Bronchial epithelial cell (primary cell): ENCODE measurements at regions not wholly inside any gene's neighbourhood (a gene's known extent, or its start where the extent isn't known, plus 50 kb on each side); places are given as distances from the start of the nearest gene placed in this dataset.

Source experiments
- DNase-seq: peaks from one replicate; pipeline ENCODE4 v3.0.0-alpha.2; 2010; ENCODE audit warnings: low read depth
- FAIRE-seq: peaks from 2 replicates; lab custom pipeline; 2011; peaks lifted over from hg19 to GRCh38; lab: Jason Lieb, UNC
- H3K27me3 ChIP-seq: 2 replicates; pipeline ENCODE4 v1.5.1; 2011; ENCODE audit warnings: low read length; ENCODE audit not compliant: control insufficient read depth, insufficient read depth
- H3K36me3 ChIP-seq: 2 replicates; pipeline ENCODE4 v1.5.1; 2011; ENCODE audit warnings: low read length; ENCODE audit not compliant: control insufficient read depth, insufficient read depth
- H3K4me3 ChIP-seq: 2 replicates; pipeline ENCODE4 v1.5.1; 2011; ENCODE audit warnings: mild to moderate bottlenecking, low read depth, low read length, control low read depth
- TF ChIP-seq, protein P1 (sequence below): IDR thresholded peaks from 2 replicates; pipeline ENCODE4 v1.5.1; 2011; ENCODE audit warnings: mild to moderate bottlenecking, moderate library complexity, low read length, control low read depth, inconsistent platforms; ENCODE audit not compliant: insufficient read depth, severe bottlenecking

DNA sequence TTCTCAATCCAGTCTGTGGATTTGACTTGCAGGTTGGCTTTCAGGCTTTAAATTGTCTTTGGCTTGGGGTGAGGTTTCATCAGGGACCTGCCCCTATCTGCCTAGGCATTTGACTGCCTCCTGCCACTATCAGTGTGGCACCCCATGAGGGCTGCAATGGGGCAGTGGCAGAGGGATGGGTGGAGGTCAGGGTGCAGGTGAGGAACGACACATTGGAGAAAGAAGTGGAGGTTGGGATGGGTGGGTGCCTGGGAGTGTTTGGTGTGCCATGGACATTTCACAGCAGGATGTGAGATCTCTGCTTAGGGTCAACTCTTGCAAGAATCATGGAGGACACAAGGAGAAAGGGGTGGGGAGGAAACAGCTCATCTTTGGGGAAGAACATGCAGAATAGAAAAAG lies 625.1 kb downstream of the PTPRU start:
- DNase-seq (no peak), FAIRE-seq (no peak)
- TF ChIP-seq, protein P1, sequence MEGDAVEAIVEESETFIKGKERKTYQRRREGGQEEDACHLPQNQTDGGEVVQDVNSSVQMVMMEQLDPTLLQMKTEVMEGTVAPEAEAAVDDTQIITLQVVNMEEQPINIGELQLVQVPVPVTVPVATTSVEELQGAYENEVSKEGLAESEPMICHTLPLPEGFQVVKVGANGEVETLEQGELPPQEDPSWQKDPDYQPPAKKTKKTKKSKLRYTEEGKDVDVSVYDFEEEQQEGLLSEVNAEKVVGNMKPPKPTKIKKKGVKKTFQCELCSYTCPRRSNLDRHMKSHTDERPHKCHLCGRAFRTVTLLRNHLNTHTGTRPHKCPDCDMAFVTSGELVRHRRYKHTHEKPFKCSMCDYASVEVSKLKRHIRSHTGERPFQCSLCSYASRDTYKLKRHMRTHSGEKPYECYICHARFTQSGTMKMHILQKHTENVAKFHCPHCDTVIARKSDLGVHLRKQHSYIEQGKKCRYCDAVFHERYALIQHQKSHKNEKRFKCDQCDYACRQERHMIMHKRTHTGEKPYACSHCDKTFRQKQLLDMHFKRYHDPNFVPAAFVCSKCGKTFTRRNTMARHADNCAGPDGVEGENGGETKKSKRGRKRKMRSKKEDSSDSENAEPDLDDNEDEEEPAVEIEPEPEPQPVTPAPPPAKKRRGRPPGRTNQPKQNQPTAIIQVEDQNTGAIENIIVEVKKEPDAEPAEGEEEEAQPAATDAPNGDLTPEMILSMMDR = no peak
- H3K36me3 ChIP-seq = no peaks in the 10 kb centered on the region
- H3K27me3 ChIP-seq = no peaks in the 10 kb centered on the region
- no peak overlapping the region for H3K4me3 ChIP-seq

DNA sequence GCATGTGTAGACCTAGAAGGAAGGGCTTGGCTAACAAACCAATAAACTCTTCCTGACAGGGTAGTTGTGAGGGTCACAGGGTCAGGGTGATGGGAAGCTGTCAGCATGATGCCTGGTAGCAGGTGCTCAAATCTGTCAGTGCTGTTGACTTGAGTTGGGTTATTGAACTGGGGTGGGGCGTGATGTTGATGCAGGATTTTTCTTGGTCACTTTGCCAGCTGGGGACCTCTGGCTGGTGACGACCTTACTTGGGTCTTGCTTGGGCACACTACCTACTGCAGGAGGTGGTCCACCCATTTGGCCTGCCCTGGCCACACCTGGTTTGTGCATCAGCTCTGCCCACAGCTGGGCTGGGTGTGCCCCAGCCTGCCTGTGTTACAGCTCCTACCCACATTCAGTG lies 624.4 kb downstream of the PTPRU start:
- no peaks in the 10 kb centered on the region for H3K36me3 ChIP-seq
- TF ChIP-seq, protein P1 = no peak
- no peaks in the 10 kb centered on the region for H3K27me3 ChIP-seq
- no peak overlapping the region for H3K4me3 ChIP-seq
- FAIRE-seq (peak; percentile 18), DNase-seq (no peak)

DNA sequence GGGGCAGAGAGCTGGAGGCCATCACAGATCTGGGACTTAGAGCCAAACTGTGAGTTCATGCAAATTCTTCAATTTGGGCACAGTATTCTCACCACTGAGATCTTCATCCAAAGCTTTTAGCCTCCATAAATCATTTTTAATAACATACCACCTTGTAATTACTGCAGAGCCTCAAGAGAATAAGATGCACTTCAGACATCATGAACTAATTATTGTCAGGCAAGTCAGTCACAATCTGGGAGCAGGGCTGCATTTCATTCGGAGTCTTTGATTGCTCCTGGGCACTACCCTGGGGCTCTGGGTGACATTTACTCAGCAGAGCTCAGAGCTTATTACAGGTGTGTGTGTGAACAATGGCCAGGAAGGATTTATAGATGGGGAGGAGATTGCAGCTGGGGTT lies 623.7 kb downstream of the PTPRU start:
- Histone ChIP-seq H3K27me3 (no peaks in the 10 kb centered on the region), H3K36me3 (no peaks in the 10 kb centered on the region), H3K4me3 (no peak overlapping the region)
- FAIRE-seq (no peak), DNase-seq (no peak)
- TF ChIP-seq, protein P1 = no peak

DNA sequence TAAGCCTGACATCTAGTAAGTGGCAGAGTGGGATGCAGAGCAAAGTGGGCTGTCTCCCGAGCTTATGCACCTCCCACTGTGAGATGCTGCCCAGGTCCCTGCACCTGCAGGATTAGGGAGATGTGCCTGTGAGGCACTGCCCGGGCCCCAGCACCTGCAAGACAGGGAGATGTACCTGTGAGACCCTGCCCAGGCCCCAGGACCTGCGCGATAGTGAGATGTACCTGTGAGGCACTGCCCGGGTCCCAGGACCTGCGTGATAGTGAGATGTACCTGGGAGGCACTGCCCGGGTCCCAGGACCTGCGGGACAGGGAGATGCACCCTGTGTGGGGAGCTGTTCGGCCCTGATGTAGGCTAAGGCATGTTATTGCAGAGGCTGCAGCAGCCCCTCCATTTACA lies 622.8 kb downstream of the PTPRU start:
- FAIRE-seq (no peak), DNase-seq (no peak)
- TF ChIP-seq, protein P1 = no peak
- Histone ChIP-seq H3K27me3 (no peaks in the 10 kb centered on the region), H3K36me3 (no peaks in the 10 kb centered on the region), H3K4me3 (no peak overlapping the region)

DNA sequence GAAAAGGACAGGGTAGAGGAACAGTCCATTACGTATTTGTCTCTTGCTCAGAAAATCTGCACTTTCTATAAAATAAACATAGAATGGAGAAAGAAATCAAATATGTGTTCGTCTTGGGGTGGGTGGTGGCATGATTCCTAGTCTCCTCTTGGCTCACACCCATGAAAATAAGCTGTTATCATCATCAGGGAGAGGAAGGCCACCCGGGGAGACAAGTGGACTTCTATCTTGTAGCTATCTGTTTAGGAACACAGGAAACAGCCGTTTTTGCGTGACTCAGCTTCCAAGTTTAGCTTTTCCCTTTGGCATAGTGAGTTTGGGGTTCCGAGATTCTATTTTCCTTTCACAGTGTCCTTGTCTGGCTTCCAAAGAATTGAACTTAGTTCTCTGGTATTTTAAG lies 622.3 kb downstream of the PTPRU start:
- Histone ChIP-seq H3K27me3 (no peaks in the 10 kb centered on the region), H3K36me3 (no peaks in the 10 kb centered on the region), H3K4me3 (no peak overlapping the region)
- TF ChIP-seq, protein P1 = no peak
- FAIRE-seq (no peak), DNase-seq (no peak)

DNA sequence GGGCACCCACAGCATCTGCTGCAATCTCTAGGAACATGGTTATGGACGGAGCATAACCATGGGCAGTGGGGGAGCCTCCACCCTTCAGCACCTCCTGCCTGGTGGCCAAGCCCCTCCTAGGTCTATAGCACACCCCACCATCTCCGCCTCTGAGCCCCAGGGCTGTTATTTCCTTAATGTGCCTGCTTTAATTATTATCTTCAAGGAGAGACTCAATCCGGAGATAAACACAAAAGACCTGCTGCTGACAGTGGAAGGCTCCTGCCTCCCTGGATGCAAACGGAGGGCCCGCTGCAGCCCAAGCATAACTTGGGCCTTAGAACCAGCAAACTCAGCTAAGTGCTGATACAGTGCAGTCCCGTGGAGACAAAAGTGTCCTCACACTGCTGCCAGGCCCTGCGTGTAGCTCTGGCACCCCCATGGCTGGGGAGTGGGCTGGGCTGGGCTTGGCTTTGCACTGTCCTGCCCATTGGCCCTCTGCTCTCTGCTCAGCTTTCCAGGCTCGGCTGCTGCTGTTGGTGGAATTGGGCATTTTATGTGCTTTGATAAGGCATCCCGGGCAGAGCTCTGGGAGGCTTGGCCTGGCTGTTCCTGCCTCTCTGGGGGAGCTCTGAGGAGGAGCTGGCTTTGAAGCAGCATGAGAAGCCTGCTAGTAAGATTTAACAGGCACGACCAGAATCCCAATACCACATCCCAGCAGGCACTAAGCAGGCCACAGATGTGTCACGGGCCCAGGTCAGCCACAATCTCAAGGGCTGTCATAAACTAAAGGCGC lies 620.2 kb downstream of the PTPRU start:
- H3K27me3 ChIP-seq = no peaks in the 10 kb centered on the region
- no peaks in the 10 kb centered on the region for H3K36me3 ChIP-seq
- TF ChIP-seq, protein P1 = no peak
- no peak overlapping the region for H3K4me3 ChIP-seq
- DNase-seq (no peak), FAIRE-seq (no peak)
